GM21786 (cell line): ENCODE measurements at regions not wholly inside any gene's neighbourhood (a gene's known extent, or its start where the extent isn't known, plus 50 kb on each side); places are given as distances from the start of the nearest gene placed in this dataset.

Experiments
- ATAC-seq: cut with Tn5 transposase; IDR thresholded peaks from one replicate; pipeline ENCODE4 v1.9.1; 2021; ENCODE audit not compliant: unreplicated experiment

GRCh38 chr7:156080596-156080995 is 268.3 kb upstream of the SHH start:
- no peak for ATAC-seq

GRCh38 chr7:156080046-156080445 is 267.8 kb upstream of the SHH start:
- no peak for ATAC-seq

GRCh38 chr7:156079156-156079555 is 266.9 kb upstream of the SHH start:
- no peak for ATAC-seq

DNA sequence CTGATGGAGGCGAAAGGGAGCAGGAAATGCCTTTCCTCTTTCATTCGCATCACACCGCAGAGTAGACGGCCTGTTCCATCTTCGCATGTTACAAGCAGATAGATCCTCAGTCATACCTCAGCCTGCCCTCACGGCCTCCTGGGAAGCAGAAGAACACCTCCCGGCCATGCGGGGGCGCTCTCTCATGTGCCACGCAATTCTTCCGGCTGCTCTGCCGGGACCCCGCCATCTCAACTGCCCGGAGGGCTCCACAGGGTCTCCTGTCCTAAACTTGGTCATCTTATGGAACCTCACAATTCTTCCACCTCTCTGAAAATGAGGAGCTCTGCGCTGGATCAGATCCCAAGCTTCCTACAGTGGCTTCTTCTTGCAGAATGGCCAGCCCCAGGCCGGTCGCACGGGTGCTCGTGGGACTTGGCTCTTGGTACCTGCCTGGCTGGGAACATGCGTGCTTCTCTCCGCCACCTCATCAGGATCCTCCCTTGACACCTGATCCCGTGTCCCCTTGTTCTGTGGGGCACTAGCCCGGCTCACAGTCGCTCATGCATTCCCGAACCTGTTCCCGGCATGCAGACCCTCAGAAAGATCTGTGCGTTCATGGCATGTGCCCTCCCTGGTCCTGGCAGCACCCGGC is 262.8 kb upstream of the SHH start:
- no peak for ATAC-seq

DNA sequence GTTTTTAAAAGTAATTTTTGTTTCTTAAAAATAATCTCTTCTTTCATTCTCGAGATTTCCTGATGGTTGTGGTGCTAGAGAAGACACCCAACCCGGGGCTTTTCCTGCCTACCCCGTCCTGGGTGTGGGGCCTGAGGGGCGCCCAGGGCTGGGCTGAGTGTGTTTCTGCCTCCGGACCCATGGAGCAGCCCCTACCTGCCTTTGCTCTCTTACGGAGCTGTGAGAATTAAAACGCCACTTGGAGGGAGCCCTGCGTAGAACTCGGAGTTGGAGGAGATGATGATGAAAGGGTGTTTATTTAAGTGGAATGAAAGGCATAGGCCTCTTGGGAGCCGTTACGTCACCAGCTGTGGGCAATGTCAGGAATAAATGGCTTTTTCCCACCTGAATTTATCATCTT is 261.8 kb upstream of the SHH start:
- no peak for ATAC-seq

DNA sequence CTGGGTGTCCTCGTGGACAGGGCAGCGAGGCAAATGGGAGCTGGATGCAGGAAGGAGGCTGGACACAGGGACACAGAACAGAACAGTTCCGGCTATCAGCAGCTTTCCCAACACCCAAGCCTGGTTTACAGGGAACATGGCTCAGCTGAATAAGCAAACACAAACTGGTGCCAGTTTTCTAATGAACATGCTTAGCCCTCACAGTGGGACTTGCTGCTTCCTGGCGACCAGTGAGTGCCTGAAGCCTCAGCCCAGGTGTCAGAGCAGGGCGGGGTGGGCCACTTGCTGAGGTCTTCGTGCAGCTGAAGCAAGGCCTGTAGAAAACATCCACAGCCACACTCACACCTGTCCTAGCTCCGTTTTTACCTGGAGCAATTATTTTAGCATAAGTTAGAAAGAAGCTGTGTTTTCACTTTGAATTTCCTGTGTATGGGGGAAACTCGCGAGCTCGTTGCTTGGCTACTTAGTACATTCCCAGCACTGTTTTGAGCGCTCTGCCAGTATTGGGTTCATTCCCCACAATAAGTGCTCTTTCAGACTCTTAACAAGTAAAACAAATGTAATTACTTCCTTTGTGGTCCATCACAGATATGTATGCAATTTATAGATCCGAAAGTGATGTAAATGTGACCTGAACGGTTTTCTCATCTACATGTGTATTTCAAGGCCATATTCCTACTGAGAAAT is 261.2 kb upstream of the SHH start:
- no peak for ATAC-seq

GRCh38 chr7:156071612-156072011 is 259.3 kb upstream of the SHH start:
- ATAC-seq, result no peak

- no peak for ATAC-seq
Observed at GRCh38 chr7:156069891-156070290, 257.6 kb upstream of the SHH start.

GRCh38 chr7:156067156-156067555 is 254.9 kb upstream of the SHH start:
- no peak for ATAC-seq

DNA sequence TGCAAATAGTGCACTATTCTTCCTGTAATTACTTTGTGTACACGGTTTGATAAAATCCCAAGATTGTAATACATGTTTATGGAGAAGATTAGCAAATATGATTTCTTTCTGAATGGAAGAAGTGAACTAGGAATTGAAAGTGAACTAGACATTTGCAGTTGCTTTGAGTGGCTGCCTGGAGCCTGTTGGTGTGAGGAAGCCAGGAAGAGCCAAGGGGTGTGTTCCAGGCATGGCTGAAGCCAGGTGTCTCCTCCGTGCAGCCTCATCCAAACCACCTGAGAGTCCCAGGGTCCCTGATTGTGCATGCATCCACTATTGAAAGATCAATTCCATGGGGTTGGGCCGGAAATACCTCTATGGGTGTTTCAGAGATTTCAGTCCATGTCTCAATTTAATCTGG is 253.1 kb upstream of the SHH start:
- ATAC-seq, result no peak

DNA sequence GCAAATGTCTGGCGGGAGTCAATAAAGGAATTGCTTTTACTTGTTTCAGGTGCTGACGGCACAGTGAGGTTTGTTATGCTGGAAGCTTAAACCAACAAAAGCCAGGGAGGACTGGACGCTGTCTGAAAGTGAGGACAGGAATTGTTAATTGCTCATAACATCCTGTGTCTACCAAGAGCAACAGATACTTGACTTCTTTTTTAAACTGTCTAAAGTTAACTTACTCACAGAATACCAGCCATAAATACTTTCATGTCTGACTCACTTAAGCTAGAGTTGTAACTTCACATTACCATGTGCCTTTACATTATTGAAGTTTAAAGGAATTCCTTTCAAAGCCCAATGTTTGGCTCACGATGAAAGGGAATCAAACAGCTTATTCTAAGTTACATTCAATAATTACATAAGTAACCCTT is 252.7 kb upstream of the SHH start:
- no peak for ATAC-seq

DNA sequence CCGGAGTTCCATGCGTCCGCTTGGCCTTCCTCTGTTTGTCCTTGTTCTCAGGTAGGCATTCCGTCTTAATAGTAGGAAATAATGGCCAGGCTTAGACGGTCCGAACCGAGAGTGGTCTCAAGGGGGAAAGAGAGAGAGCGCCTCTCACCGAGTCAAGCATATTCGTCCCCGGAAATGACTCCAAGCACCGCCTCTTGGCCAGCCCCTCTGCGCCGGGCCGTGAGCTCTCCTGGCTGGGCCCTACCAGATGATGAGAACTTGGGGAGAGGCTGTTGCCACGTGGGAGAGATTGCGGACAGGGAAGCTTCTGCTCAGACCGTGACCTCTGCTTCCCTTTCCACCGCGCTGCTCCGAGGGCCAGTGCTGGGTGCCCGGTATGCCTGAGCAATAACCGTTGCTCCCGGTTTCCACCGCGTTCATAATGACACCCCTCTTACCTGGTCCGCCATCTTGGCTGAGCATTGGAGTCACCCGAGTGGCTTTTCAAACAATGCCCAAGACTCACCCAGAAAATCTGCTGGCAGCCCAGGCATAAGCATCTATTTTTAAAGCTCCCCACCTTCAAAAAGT is 251.1 kb upstream of the SHH start:
- no peak for ATAC-seq

DNA sequence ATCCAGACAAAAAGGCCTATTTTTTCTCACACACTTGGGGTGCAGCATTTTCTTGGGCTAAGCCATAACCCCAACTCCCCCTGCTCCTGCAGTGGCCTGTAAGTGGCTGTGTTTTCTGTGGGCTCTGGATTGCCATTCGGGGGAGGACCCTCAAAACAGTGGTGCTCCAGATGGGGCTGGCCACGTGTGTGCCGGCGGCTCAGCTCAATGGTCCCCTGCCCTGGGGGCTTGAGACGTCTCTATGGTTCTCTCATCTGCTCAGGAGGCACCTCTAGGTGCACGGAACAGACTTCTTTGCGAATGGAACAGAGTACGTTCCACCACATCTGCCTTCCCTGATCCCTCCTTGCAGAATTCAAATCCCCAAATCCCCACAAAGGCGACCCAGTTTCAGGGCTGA is 250.0 kb upstream of the SHH start:
- no peak for ATAC-seq

GRCh38 chr7:156061689-156062255 is 249.5 kb upstream of the SHH start:
- no peak for ATAC-seq

- ATAC-seq, result no peak
Observed at GRCh38 chr7:156060925-156061324, 248.7 kb upstream of the SHH start.

- ATAC-seq, result no peak
Observed at GRCh38 chr7:156059369-156059768, 247.1 kb upstream of the SHH start.

DNA sequence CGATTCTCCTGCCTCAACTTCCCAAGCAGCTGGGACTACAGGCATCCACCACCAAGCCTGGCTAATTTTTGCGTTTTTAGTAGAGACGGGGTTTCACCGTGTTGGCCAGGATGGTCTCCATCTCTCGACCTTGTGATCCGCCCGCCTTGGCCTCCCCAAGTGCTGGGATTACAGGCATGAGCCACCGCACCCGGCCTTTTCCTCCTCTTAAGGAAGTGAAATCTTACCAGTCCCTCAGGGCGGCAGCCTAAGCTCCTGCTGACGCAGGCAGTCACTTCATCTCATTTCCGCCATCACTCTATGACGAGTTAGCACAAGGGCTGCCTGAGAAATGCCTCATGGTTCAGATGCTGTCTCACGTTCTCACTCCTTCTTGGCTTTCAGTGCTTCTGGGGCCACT is 246.0 kb upstream of the SHH start:
- ATAC-seq, result no peak

- no peak for ATAC-seq
Observed at GRCh38 chr7:156056534-156056933, 244.3 kb upstream of the SHH start.

DNA sequence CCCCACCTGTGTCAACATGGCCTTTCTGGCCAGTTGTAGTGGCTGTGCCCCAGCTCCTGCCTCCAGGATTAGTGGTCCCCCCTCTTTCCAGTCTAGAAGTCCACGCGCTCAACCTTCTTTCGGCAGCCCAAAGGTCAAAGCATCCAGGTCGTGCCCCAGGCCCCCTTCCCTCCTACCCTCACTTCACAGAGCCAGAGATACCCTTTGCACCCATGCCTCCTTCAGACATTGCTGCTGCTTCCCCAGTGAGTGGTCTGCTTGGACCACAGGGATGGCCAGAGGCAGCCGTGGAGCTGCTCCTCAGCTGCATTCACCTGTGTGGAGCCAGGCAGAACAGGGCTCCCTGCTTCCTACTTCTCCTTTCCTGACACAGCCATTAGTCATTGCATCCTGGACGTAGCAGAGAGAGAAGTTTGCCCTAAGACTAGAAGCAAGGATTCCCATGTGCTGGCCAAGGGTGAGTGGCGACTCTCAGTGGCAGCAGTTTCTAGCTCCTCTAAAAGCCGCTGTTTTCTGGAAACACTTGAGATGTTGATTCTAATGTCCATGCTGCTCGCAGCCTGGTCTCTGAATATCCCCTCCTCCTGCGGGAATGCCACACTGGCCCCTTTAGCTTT is 243.1 kb upstream of the SHH start:
- ATAC-seq, result no peak

DNA sequence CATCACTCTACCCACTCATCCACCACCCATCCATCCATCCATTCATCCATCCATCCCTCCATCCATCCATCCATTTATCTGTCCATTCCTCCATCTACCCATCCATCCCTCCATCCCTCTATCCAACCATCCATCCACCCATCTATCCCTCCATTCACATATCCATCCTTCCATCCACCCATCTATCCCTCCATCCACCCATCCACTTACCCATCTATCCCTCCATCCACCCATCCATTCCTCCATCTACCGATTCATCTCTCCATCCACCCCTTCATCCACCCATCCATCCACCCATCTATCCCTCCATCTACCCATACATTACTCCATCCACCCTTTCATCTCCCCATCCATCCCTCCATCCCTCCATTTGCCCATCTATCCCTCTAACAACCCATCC is 239.6 kb upstream of the SHH start:
- ATAC-seq, result no peak

DNA sequence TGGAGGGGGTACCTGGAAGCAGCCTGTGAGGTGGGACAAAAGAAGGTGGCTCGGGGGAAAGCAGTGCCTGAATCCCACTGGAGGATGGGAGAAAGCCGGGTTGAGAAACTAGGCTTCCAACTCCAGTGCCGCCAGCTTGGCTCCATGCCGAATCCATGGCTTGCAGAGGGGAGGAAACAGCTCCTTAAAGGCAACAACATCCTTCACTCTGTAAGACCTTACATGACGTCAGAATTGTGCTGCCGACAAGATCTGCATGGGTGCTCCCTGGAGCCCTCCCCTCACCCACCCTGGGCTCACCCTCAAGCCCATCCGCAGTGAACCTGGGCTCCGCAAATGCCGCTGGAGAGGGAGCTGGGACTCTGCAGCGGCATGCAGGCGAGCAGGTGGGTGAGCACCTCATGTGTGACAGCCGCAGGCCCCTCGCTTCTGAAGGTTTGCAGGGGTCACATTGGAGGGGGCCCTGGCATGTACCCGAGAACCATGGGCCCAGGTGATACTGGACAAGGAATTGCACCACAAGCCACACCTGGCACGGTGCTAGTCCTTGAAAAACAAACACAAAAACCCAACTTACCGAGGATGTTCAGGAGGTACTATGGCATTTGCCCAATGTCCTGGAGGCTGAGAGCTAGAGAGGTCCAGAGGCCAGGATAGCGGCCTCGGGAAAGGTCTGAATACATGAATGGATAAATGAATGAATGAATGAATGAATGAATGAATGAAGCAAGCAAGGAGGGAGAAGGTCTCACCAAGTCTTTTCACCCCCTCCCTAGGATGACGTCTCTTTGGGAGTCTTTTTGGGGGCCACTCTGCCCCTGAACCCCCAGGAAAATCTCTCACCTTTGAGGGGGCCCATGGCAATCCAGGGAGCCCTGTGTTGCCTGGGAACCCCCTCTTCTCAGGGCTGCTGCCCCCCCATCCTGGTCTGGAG is 238.6 kb upstream of the SHH start:
- ATAC-seq, result no peak
